Cardiac septum (tissue), 1 donor: ENCODE measurements at regions not wholly inside any gene's neighbourhood (a gene's known extent, or its start where the extent isn't known, plus 50 kb on each side); places are given as distances from the start of the nearest gene placed in this dataset.
A peak's percentile ranks its signal among the peaks of the same experiment; 100 is the strongest.
"Not testable (repeated sequence)": the region's sequence is repeated elsewhere in the genome, so short reads cannot be mapped to it uniquely, and the experiment has no call there.

Source experiments
- DNase-seq: peaks from one replicate; pipeline ENCODE4 v3.0.0-alpha.2; 2020; ENCODE audit warnings: low spot score
- intact Hi-C: fragments of 100-400 bp; cut with DNase I; formaldehyde crosslinking; loops from one replicate; pipeline ENCODE4 v1.14.0; 2022
- donor health status: DM: no; HTN: no; CAD: no.

DNA sequence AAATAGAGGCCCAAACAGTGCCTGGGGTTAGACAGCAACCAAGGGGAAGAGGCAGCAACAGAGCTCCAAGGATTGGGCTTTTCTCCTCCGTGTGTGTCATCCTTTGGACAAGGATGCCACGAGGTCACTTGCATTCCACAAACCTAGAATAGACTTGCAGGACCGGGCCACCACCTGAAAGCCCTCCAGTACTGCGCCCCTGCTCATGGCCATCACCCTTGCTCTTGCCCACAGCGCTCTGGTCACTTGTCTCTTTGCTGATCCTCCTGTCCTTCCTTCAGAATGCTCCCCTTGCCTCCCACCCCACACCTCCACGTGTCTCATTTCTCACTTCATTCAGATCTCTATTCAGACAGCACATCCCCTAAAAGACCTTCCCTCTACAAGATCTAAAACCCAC is 247.4 kb downstream of the MATN1 start:
- intact Hi-C loops = no loop called here
- no peak for DNase-seq

DNA sequence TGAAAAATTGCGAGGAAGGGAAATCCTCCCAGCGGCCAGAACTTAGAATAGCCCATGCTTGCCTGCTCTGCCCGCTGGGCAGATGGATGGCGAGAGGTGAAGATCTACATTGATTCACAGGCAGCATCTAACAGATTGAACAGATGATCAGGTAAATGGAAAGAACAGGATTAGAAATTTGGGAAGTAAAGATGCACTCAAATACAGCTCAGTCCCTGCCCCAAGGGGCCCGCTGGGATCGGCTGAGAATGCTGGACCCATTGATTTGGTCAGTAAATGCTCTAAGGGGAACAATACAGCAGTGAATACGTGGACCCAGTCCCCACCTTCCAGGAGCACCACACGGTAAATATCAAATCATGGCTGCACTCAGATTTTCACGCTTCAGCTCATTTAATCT is 248.2 kb downstream of the MATN1 start:
- intact Hi-C loops = no loop called here
- DNase-seq = no peak

- no peak for DNase-seq
- intact Hi-C loops = no loop called here
Observed at GRCh38 chr1:30474818-30475200, 248.6 kb downstream of the MATN1 start.

- intact Hi-C loops = no loop called here
- DNase-seq = peak; percentile 39
Observed at GRCh38 chr1:30473922-30474817, 249.2 kb downstream of the MATN1 start.

DNA sequence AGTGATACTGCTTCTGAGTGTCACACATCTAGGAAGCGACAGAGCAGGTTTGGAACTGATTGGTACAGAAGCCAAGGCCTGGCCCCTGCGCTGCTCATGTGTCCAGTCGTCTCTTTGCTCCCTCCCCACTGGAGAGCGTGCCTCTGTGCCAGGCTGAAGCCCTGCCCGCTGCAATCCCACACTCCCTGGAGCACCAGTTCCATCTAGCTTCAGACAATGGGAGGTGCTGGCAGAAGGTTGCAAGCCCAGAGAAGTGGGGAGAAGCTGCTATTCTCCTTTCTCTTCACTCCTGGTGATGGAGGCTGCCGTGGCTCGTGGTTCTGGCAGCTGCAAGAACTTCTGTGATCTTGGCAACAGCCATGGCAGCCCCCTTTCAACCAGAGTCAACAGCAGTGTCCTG is 250.9 kb downstream of the MATN1 start:
- DNase-seq = peak; percentile 57
- intact Hi-C loops = no loop called here

DNA sequence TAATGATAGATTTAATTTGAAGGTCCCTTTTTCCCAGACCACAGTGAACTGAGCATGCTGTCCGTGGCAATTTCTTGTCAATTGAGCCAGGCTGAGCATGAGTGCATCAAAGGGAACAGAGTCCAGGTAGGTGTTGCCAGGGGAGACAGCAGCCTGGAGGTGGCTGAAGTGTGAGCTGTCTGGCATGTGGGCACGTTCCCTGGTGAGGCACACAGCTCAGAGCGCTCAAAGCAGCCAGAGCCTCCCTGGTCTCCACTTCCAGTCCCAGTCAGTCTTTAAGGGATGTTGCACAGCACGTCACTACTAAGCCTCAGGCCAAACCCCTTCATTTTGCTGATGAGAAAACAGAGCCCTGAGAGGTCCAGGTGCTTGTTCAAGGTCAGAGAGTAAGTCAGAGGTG is 251.4 kb downstream of the MATN1 start:
- DNase-seq = peak; percentile 33
- intact Hi-C loops = no loop called here

GRCh38 chr1:30471307-30471706 is 252.1 kb downstream of the MATN1 start:
- DNase-seq = peak; percentile 35
- intact Hi-C loops = no loop called here

GRCh38 chr1:30469426-30469825 is 254.0 kb downstream of the MATN1 start:
- peak; percentile 15 for DNase-seq

GRCh38 chr1:30467101-30467500 is 256.3 kb downstream of the MATN1 start:
- intact Hi-C loops = no loop called here
- peak; percentile 26 for DNase-seq

More at GRCh38 chr1:30469426-30469825, 254.0 kb downstream of the MATN1 start:
- intact Hi-C loops = no loop called here

GRCh38 chr1:30466610-30467009 is 256.8 kb downstream of the MATN1 start:
- intact Hi-C loops = no loop called here
- DNase-seq = no peak

DNA sequence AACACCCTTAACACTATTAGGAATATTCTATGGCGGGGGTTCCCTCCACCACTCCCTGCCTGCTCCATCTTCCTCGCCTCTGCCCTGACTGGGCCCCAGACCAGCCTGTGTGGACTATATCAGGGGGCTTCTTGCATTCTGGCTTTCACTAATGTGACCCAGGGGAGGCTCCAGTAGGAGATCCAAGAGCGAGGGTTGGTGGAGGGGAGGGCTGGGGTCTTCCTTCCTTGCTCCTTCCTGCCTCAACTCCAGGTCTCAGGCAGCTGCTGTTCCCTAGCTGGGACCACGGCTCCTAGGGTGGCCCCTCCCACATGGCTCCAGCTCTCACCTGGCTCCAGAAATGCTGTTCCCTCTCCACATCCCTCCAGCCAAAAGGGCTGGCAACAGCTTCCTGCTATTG is 257.4 kb downstream of the MATN1 start:
- peak; percentile 54 for DNase-seq
- intact Hi-C loops = no loop called here

DNA sequence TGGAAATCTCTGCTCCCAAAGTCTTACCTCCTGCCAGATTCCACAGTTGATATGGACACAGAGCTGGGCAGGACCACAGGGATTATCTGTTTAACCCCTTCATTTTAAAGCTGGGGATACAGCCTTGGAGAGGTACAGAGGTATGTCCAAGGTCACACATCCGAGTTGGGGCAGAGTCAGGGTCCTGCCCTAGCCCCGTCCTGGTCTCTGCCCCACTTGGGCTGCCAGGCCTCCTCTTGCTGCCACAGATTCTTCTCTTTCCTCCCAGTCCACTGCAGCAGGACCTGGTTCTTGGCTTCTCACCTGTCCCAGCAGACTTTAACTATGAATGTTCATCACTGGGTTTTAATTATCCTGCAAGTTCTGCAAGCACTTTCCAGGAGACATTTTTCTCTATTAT is 258.3 kb downstream of the MATN1 start:
- intact Hi-C loops = no loop called here
- peak; percentile 68 for DNase-seq

DNA sequence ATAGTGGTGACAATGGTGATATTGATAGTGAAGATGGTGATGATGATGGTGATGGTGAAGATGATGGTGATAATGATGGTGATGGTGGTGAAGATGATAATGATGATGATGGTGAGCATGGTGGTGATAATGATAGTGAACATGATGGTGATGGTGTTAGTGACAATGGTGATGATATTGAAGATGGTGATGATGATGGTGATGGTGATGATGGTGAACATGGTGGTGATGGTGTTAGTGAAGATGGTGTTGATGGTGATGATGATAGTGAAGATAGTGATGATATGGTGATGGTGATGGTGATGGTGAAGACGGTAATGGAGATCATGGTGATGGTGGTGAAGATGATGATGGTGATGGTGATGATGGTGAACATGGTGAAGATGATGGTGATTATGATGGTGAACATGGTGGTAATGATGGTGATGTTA is 259.2 kb downstream of the MATN1 start:
- intact Hi-C loops = no loop called here
- DNase-seq = no peak

GRCh38 chr1:30462826-30463425 is 260.5 kb downstream of the MATN1 start:
- intact Hi-C loops = no loop called here
- peak; percentile 61 for DNase-seq

DNA sequence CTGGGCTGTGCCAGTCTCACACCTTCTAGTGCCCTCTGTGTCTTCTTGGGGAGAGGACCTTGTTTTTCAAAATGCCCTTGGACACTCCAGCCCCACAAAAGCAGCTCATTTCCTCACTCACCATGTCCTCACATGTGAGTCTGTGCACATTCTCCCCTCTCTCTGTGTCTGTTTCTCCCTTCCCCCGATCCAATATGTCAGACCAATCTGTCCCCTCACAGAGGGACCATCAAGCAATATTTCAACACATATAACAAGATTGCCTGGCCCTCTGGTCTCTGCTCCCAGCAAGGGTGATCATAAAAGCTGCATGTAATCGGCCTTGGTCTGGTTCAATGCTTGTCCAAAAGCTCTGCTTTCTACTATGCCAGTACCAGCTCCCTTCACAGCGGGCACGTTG is 261.2 kb downstream of the MATN1 start:
- intact Hi-C loops = no loop called here
- DNase-seq = peak; percentile 33

- intact Hi-C loops = no loop called here
- no peak for DNase-seq
Observed at GRCh38 chr1:30461640-30462039, 261.7 kb downstream of the MATN1 start.

GRCh38 chr1:30460661-30461060 is 262.7 kb downstream of the MATN1 start:
- DNase-seq = no peak
- intact Hi-C loops = no loop called here

DNA sequence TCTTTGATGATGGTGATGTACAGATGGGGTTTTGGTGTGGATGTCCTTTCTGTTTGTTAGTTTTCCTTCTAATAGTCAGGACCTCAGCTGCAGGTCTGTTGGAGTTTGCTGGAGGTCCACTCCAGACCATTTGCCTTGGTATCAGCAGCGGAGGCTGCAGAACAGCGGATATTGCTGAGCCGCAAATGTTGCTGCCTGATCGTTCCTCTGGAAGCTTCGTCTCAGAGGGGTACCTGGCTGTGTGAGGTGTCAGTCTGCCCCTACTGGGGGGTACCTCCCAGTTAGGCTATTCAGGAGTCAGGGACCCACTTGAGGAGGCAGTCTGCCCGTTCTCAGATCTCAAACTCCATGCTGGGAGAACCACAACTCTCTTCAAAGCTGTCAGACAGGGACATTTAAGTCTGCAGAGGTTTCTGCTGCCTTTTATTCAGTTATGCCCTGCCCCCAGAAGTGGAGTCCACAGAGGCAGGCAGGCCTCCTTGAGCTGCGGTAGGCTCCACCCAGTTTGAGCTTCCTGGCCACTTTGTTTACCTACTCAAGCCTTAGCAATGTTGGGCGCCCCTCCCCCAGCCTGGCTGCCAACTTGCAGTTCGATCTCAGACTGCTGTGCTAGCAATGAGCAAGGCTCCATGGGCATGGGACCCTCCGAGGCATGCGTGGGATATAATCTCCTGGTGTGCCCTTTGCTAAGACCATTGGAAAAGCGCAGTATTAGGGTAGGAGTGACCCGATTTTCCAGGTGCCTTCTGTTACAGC is 264.5 kb downstream of the MATN1 start:
- DNase-seq, intact Hi-C loops: not testable (repeated sequence)

GRCh38 chr1:30452925-30453324 is 270.5 kb downstream of the MATN1 start:
- no peak for DNase-seq
- intact Hi-C loops = no loop called here

DNA sequence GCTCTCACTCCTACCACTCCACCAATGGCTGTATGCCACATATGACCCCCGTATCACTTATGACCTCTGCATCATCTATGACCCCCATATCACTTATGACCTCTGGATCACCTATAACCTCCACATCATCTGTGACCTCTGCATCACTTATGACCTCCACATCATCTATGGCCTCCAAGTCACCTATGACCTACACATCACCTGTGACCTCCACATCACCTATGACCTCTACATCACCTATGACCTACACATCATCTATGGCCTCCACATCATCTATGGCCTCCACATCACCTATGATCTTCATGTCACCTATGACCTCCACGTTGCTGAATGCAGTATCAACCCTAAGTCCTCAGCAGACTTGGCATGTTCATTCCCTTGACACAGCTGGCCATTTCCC is 271.2 kb downstream of the MATN1 start:
- DNase-seq = no peak
- intact Hi-C loops = no loop called here
